T-helper 1 cell treated with Interleukin-12 subunit alpha and Interleukin-12 subunit beta and Interleukin-4 antibody, amounts not matched to agents 30 μg/mL and 1 μg/mL, for 36 hours (primary cell): ENCODE measurements at regions not wholly inside any gene's neighbourhood (a gene's known extent, or its start where the extent isn't known, plus 50 kb on each side); places are given as distances from the start of the nearest gene placed in this dataset.

Experiments
- H3K27ac Mint-ChIP-seq: one replicate; pipeline ENCODE4 v1.8.0; 2021; ENCODE audit warnings: mild to moderate bottlenecking, mixed read lengths
- H3K27me3 Mint-ChIP-seq: one replicate; pipeline ENCODE4 v1.8.0; 2021; ENCODE audit warnings: low read depth, mixed read lengths
- H3K36me3 Mint-ChIP-seq: one replicate; pipeline ENCODE4 v1.8.0; 2021; ENCODE audit warnings: low read depth, mixed read lengths
- H3K4me1 Mint-ChIP-seq: one replicate; pipeline ENCODE4 v1.8.0; 2021; ENCODE audit warnings: low read depth, mixed read lengths
- H3K4me3 Mint-ChIP-seq: one replicate; pipeline ENCODE4 v1.8.0; 2021; ENCODE audit warnings: mild to moderate bottlenecking, moderate library complexity, mixed read lengths
- H3K9me3 Mint-ChIP-seq: one replicate; pipeline ENCODE4 v1.8.0; 2021; ENCODE audit warnings: mixed read lengths

DNA sequence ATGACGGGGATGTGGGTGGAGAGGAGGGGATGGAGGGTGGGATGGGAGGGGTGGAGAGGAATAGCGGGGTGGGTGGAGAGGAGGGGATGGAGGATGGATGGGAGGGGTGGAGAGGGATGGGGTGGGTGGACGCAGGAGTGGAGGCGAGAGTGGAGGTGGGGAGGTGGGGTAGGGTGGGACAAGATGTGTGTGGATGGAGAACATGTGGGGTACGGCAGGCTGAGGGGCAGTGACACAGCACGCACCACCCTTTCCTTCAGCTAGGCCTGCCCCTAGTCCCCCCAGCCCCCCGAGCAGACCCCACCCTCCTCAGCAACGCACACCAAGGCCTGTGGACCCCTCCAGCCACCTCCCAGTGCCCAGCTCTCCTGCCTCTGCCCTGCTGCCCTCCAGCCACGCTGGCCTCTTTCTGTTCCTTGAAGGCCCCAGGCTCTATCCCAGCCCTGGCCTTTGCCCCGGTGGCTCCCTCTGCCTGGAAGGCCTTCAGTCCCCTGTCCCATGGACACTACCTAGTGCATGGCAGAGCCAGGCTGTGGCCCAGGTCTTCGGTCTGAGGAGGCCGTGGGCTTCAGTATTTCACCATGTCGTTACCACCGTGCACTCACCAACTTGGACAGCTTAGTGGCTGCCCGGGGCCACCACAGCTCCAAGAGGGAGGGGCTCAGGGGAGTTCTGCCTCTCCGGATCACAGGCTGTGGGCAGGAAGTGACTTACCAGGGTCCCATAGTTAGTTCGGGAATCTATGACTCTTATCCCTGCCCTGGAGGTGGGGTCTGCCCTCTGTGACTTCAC is 78.4 kb upstream of the PMEPA1 start:
- no peaks in the 10 kb centered on the region for H3K36me3 Mint-ChIP-seq
- no peaks in the 10 kb centered on the region for H3K27me3 Mint-ChIP-seq
- no peaks in the 10 kb centered on the region for H3K4me1 Mint-ChIP-seq
- no peak overlapping the region for H3K4me3 Mint-ChIP-seq
- H3K27ac Mint-ChIP-seq = no peak overlapping the region
- H3K9me3 Mint-ChIP-seq = no peaks in the 10 kb centered on the region

GRCh38 chr20:57787151-57787989 is 77.6 kb upstream of the PMEPA1 start:
- Mint-ChIP-seq H3K27ac (no peak overlapping the region), H3K27me3 (no peaks in the 10 kb centered on the region), H3K36me3 (no peaks in the 10 kb centered on the region), H3K4me3 (no peak overlapping the region), H3K9me3 (no peaks in the 10 kb centered on the region), H3K4me1 (no peaks in the 10 kb centered on the region)

DNA sequence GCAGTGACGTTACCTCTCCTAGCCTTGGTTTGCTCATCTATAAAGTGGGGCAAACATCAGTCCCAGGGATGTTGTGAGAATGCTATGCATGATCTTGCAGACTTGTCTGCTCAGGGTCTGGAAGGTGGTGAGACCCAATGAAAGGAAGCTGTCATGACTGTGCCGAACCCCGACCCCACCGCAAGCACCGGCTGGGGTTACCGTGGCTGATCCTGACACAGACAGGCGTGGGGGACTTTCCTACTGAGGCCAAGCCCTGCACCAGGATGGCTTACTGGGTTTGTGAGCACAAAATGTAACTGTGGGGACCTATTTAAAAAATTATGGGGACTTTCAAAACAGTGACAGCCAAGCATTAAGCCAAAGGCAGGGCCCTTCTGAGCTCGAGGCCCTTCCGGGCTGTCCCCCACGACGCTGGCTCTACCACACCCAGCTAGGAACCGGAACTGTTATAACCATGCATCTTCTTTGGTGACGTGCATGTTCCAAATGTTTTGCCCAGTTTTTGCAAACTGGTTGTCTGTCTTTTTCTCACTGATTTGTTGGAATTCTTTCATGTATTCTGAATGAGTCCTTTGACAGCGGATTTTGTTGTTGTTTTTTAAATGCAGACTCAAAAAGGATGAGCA is 76.6 kb upstream of the PMEPA1 start:
- Mint-ChIP-seq H3K4me1 (no peaks in the 10 kb centered on the region), H3K27ac (no peak overlapping the region), H3K9me3 (no peaks in the 10 kb centered on the region), H3K36me3 (no peaks in the 10 kb centered on the region), H3K4me3 (no peak overlapping the region), H3K27me3 (no peaks in the 10 kb centered on the region)

- H3K4me1 Mint-ChIP-seq = no peaks in the 10 kb centered on the region
- no peaks in the 10 kb centered on the region for H3K27me3 Mint-ChIP-seq
- H3K4me3 Mint-ChIP-seq = no peak overlapping the region
- no peaks in the 10 kb centered on the region for H3K9me3 Mint-ChIP-seq
- H3K27ac Mint-ChIP-seq = no peak overlapping the region
- no peaks in the 10 kb centered on the region for H3K36me3 Mint-ChIP-seq
Measured at GRCh38 chr20:57785720-57786119, 75.9 kb upstream of the PMEPA1 start.

DNA sequence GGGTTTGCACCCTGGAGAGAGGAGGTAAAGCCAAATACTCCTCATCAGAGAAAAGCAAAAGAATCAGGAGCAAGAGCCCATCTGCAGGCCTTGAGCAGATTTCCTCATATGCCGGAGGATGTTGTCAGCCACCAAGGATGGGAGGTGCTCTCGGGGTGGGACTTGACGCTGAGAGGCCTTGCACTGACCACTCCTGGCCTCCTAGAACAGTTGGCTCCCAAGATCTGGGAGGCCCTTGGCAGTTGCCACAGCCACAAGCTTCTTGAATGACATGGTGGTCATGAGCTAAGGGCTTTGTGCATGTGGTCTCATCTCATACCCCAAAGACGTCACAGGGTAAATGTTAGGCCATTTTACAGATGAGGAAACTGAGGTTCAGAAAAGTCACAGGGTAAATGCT is 75.2 kb upstream of the PMEPA1 start:
- Mint-ChIP-seq H3K36me3 (no peaks in the 10 kb centered on the region), H3K4me1 (no peaks in the 10 kb centered on the region), H3K27ac (no peak overlapping the region), H3K9me3 (no peaks in the 10 kb centered on the region), H3K27me3 (no peaks in the 10 kb centered on the region), H3K4me3 (no peak overlapping the region)

DNA sequence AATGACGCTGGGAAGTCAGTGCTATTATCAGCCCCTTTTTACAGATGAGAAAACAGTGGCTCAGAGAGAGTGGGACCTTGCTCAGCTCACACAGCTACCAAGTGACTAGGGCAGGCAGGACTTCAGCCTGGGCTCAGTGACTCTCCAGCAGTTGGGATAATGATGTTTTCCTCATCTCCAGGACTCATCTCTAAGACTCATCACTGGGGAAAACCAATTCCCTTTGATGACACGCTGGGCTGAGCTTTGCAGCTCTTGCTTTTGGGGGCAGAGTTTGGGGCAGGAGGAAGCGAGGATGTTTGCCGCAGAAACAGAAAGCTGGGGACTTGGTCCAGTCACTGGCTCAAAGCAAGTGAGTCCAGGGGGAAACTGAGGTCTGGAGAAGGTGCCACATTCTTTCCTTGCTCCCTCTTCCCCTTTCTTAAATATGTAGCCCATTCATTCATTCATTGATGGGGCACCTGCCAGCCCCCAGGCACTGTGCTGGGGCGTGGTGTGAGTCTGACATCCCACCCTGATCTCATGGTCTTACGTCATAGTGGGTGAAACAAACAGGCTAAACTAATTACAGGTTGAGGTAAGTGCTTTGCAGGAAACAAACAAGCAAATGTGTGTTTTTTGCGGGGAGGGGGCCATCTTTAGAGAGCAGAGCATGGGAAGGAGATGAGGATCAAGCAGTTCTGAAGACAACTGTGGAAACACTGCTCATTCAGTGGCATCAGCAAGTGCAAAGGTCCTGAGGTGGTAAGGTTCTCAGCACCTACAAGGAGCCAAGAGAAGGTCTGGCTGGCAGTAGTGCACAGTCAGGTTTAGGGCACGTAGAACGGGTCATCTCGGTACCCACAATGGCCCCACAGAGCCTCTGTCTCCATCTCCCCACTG is 74.4 kb upstream of the PMEPA1 start:
- no peak overlapping the region for H3K27ac Mint-ChIP-seq
- no peaks in the 10 kb centered on the region for H3K36me3 Mint-ChIP-seq
- H3K9me3 Mint-ChIP-seq = no peaks in the 10 kb centered on the region
- H3K4me1 Mint-ChIP-seq = no peaks in the 10 kb centered on the region
- H3K27me3 Mint-ChIP-seq = no peaks in the 10 kb centered on the region
- H3K4me3 Mint-ChIP-seq = no peak overlapping the region

DNA sequence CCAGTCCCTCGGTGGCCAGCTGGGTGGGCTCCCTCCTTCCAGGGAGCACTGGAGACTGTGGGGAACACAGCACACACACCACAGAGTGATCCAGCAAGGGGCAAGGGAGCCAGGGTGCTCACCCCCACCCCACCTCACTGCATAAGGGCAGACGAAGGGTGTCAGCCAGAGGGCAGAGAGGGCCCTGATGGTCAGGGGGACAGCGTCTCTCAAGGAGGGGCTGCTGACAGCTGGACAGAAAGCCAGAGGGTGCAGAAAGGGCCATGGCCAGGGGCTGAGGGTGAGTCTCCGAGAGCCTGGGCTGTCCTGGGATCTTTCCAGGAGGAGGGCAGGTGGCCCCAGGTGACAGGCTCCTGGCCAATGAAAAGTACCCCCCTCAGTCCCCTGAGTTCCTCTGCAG is 73.4 kb upstream of the PMEPA1 start:
- Mint-ChIP-seq H3K4me3 (no peak overlapping the region), H3K9me3 (no peaks in the 10 kb centered on the region), H3K27ac (no peak overlapping the region), H3K27me3 (peaks cover 7% of the 10 kb centered on the region), H3K4me1 (no peaks in the 10 kb centered on the region), H3K36me3 (no peaks in the 10 kb centered on the region)

DNA sequence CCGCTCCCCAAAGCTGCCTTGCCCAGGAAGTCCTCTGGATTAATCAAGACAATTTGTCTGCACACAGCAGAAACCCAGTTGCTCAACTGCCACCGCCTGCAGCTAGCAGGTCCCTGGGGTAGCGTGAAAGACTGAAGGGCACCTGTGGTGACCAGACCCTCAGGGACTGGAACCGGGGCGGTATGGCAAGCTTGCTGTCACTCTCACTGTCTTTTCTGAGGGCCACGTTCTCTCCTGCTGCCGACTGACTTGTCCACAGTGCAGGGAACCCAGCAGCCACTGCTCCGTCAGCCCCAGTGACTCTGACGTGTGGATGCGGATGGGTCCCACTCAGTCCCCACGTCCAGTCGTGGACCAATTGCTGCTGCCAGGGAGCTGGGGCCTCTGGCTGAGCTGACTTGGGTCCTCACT is 72.8 kb upstream of the PMEPA1 start:
- no peaks in the 10 kb centered on the region for H3K4me1 Mint-ChIP-seq
- H3K9me3 Mint-ChIP-seq = no peaks in the 10 kb centered on the region
- H3K27me3 Mint-ChIP-seq = peaks cover 7% of the 10 kb centered on the region
- no peaks in the 10 kb centered on the region for H3K36me3 Mint-ChIP-seq
- H3K4me3 Mint-ChIP-seq = no peak overlapping the region
- no peak overlapping the region for H3K27ac Mint-ChIP-seq

DNA sequence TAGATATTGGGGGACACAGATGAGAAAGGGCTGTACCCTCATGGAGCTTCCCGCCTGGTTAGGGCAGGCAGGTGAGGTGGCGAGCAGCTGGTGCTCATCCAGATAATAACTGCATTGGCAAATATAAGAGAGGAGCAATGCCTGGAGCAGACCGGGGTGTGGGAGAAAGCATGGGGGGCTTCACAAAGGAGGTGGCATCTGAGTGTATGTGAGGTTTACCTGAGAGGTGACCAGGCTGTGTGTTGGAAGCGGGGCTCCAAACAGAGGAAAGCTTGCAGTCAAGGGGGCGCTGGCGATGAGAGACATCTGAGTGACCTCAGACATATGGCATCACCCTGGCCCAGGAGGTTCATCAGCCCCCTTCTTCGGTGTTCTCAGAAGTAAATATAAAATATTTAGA is 72.1 kb upstream of the PMEPA1 start:
- Mint-ChIP-seq H3K36me3 (no peaks in the 10 kb centered on the region), H3K9me3 (no peaks in the 10 kb centered on the region), H3K4me3 (no peak overlapping the region), H3K27me3 (peaks cover 7% of the 10 kb centered on the region), H3K4me1 (no peaks in the 10 kb centered on the region), H3K27ac (no peak overlapping the region)

DNA sequence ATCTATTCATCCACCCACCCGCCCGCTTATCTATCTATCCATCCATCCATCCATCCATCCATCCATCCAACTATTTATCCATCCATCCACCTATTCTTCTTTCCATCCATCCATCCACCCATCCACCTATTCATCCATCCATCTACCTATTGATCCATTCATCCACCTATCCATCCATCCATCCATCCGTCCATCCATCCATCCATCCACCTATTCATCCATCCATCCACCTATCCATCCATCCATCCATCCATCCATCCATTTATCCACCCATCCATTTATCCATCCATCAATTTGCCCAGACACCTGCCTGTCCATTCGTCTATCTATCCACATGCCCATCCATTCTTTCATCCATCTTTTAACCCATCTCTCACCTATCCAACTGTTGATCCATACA is 71.1 kb upstream of the PMEPA1 start:
- Mint-ChIP-seq H3K27ac (no peak overlapping the region), H3K4me1 (no peaks in the 10 kb centered on the region), H3K27me3 (peaks cover 11% of the 10 kb centered on the region), H3K9me3 (no peaks in the 10 kb centered on the region), H3K4me3 (no peak overlapping the region), H3K36me3 (no peaks in the 10 kb centered on the region)

GRCh38 chr20:57780398-57780797 is 70.6 kb upstream of the PMEPA1 start:
- Mint-ChIP-seq H3K27me3 (peaks cover 11% of the 10 kb centered on the region), H3K4me1 (no peaks in the 10 kb centered on the region), H3K27ac (no peak overlapping the region), H3K9me3 (no peaks in the 10 kb centered on the region), H3K4me3 (no peak overlapping the region), H3K36me3 (no peaks in the 10 kb centered on the region)

- Mint-ChIP-seq H3K27ac (no peak overlapping the region), H3K27me3 (peaks cover 11% of the 10 kb centered on the region), H3K9me3 (no peaks in the 10 kb centered on the region), H3K36me3 (no peaks in the 10 kb centered on the region), H3K4me1 (no peaks in the 10 kb centered on the region), H3K4me3 (no peak overlapping the region)
Measured at GRCh38 chr20:57779401-57780003, 69.7 kb upstream of the PMEPA1 start.

DNA sequence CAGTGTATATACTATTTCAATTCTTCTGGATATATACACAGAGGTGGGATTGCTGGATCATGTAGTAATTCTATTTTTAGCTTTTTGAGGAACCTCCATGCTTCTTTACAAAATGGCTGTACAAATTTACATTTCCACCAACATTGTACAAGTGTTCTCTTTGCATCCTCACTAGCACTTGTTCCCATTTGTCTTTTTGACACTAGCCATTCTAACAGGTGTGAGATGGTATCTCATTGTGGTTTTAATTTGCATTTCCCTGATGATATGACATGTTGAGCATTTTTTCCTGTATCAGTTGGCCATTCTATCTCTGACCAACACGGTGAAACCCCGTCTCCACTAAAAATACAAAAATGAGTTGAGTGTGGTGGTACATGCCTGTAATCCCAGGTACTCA is 68.1 kb upstream of the PMEPA1 start:
- no peak overlapping the region for H3K4me3 Mint-ChIP-seq
- peaks cover 11% of the 10 kb centered on the region for H3K27me3 Mint-ChIP-seq
- H3K9me3 Mint-ChIP-seq = no peaks in the 10 kb centered on the region
- no peak overlapping the region for H3K27ac Mint-ChIP-seq
- H3K36me3 Mint-ChIP-seq = no peaks in the 10 kb centered on the region
- no peaks in the 10 kb centered on the region for H3K4me1 Mint-ChIP-seq

DNA sequence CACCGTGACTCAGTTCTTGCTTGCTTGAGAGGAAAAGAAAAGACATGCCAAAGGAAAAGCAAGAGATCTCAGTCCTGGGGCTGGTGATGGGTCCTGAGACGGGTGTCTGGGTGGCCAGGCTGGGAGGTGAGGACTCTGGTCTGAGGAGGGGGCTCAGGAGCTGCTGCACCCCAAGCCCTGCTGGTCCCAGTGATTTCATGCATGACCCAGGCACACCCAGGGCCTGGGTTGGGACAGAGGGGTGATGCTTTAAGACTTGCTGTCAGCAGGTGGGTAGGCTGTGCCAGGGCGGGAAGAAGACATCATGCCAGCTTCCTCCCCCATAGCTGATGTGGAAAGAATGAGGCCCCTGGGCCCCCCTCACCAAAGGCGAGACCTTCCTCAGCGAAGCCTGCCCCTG is 65.1 kb upstream of the PMEPA1 start:
- H3K4me1 Mint-ChIP-seq = peaks cover 2% of the 10 kb centered on the region
- H3K4me3 Mint-ChIP-seq = no peak overlapping the region
- H3K27ac Mint-ChIP-seq = no peak overlapping the region
- H3K27me3 Mint-ChIP-seq = peaks cover 11% of the 10 kb centered on the region
- no peaks in the 10 kb centered on the region for H3K36me3 Mint-ChIP-seq
- H3K9me3 Mint-ChIP-seq = no peaks in the 10 kb centered on the region
